GM18499 (cell line): ENCODE measurements at regions not wholly inside any gene's neighbourhood (a gene's known extent, or its start where the extent isn't known, plus 50 kb on each side); places are given as distances from the start of the nearest gene placed in this dataset.

Experiments
- ATAC-seq: cut with Tn5 transposase; IDR thresholded peaks from one replicate; pipeline ENCODE4 v1.9.1; 2021; ENCODE audit warnings: moderate number of reproducible peaks; ENCODE audit not compliant: insufficient read depth, unreplicated experiment

GRCh38 chr6:45743028-45743615 lies 272.5 kb downstream of the CLIC5 start:
- ATAC-seq: no peak

GRCh38 chr6:45742591-45742990 lies 273.1 kb downstream of the CLIC5 start:
- ATAC-seq: no peak

DNA sequence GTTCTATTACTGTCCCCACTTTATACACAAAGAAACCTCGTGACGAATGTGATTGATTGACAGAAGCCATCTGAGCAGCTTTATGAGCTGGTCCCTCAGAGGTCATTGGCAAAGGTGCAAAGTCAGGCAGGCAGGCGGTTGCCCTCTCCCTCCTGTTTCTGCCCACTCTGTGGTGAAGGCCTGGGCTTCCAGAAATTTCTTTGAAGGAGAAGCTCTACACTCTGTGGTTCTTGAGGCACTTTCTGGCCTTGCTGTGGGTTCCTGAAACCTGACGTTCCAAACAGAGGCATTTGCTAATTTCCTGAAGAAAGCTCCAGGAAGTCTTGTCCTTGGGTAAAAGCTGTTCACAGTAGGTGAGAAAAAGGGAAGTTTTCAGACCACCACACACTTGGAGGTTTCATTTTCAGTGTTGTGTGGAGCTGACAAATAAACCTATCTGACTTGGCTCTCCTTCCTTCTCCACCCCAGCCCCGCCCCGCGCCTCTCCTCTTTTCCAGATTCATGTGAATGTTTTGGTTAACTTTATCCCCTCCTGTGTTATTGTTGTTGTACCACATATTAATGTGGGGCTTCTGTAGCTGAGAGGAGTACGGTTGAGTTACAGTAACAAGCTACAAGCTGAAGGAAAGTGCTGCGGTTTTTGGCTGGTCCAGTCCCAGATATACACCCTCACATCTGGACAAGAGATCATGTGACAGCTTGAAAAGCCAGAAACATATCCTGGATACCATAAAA lies 274.1 kb downstream of the CLIC5 start:
- ATAC-seq: no peak

- no peak for ATAC-seq
These were observed 276.6 kb downstream of the CLIC5 start for GRCh38 chr6:45739058-45739457.

GRCh38 chr6:45738057-45738455 lies 277.6 kb downstream of the CLIC5 start:
- ATAC-seq: no peak

DNA sequence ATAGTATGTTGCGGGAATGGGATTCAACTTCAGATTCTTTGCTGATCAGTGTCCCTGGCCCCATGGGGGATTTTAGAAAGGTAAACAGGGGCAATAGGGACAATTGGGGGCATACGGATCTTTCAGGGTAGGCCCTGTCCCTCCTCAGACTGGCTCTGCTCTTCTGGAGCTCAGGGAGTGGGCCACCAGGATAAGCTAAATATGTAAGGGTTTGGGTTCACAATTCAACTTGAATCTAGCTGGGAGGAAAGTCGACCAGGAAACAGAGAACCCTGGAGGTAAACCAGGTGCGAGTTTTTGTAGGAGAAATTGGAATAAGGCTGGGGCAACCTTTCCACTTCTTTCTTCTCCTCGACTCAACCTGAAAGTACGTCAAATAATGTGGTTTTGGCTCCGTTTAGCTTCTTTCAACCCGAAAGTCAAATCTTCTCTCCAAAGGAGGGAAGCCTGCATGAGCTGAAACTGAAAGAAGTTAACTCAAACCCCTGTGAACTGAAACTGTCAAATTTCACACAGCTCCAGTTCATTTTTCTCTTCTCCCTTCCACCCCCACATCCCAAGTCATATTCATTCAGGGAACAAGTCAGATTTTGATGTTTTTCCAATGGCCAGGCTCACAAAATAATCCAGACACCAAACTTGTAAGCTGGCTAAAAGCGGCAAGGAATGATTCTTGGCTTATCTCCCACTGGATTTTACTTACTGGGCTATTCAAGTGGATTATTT lies 278.2 kb downstream of the CLIC5 start:
- ATAC-seq: peak; percentile 52

GRCh38 chr6:45736134-45736533 lies 279.5 kb downstream of the CLIC5 start:
- ATAC-seq: no peak

GRCh38 chr6:45732731-45733130 lies 282.9 kb downstream of the CLIC5 start:
- no peak for ATAC-seq

DNA sequence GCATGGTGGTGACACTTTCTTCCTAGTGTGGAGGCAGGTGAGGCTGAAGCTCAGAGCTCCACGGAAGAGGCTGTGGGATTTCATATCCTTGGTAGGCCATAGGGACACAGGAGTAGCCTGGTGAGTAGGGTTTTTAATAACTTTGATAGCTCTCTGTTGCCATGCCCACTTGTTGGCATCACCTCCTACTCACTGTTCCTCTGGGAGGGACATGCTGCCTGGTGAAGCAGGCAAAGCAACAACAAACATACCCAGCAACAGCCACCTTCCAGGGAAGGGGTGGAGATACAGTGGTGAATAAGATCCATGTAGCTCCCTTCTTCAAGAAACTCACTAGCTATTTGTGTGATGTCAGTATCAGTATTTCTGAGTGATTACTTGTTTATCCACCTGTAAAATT lies 285.4 kb downstream of the CLIC5 start:
- ATAC-seq: no peak

DNA sequence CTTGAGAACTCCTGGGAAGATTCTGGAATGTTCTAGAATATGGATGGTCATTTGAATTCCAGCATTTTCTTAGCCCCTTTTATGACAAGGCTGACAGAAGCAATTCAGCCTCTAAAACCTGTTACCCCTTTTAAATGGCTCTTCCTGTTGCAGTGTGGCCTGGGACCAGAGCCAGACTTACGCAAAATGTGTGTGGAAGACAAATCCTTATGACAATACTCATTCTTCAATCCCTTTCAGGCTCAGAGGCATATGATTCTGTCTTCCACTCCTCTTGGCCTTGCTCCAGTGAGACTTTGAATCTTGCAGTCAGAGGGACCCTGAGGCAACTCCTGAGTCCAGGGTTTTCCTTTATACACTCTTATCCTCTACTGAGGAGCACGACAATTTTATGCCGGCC lies 287.0 kb downstream of the CLIC5 start:
- no peak for ATAC-seq

- ATAC-seq: no peak
These were observed 287.7 kb downstream of the CLIC5 start for GRCh38 chr6:45727819-45728449.

GRCh38 chr6:45727228-45727627 lies 288.4 kb downstream of the CLIC5 start:
- no peak for ATAC-seq

DNA sequence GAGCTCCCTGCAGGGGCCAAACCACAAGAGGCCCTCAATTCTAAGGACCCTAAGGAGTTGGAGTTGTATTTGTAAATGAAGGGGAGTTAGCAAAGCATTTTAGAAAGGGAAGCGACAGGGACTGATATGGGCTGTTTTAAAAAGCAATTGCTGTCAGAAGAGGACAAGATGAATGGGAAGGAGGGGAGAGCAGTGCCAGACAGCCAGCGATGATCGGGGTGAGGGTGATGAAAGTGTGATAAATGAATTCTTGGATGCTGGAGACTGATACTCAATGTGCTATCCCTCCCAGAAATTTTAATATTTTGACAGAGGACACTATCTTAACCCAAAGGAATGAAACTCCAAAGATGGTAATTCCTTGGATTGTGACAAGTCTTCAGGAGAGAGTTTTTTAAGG lies 289.2 kb downstream of the CLIC5 start:
- no peak for ATAC-seq

GRCh38 chr6:45724511-45724910 lies 291.1 kb downstream of the CLIC5 start:
- ATAC-seq: no peak

- no peak for ATAC-seq
These were observed 291.6 kb downstream of the CLIC5 start for GRCh38 chr6:45724027-45724426.

DNA sequence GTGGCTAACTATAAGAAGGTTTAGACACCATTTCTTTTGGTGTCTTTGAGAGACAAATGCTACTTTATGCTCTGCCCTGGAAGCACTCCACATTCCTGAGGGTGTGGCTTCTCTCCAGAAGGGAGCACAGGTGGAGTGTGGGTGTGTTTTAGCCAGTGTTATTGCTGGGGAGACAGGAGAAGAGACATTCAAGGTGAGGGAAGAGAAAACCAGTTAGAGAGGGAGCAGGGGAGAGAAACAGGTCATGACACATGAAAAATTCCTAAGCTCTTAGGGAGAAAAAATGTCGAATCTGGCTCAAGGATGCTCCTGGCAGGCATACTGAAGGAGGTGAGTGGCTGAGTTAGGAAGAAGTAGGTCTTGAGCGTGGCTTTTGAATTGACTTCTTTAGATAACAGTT lies 292.8 kb downstream of the CLIC5 start:
- ATAC-seq: no peak

GRCh38 chr6:45721665-45722064 lies 294.0 kb downstream of the CLIC5 start:
- ATAC-seq: no peak

DNA sequence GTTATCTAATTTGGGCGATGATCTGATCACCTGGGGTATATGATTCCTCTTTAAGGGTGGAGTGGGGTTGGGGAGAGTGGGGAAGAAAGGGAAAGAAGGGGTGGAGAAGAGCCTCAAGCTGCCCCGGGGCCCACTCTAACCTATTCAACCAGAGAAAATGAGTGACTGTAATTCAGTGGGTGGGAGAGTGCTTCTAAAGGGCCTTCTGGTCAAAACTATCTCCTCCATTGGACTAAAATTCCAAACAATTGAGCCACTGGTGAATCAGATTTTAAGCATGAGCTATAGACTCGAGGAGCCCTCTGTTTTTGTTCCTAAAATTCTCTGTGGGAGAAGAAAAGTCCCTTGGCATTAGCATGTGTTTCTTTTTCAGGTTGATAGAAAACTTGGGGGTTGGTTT lies 296.8 kb downstream of the CLIC5 start:
- ATAC-seq: no peak

GRCh38 chr6:45718131-45718530 lies 297.5 kb downstream of the CLIC5 start:
- ATAC-seq: no peak

DNA sequence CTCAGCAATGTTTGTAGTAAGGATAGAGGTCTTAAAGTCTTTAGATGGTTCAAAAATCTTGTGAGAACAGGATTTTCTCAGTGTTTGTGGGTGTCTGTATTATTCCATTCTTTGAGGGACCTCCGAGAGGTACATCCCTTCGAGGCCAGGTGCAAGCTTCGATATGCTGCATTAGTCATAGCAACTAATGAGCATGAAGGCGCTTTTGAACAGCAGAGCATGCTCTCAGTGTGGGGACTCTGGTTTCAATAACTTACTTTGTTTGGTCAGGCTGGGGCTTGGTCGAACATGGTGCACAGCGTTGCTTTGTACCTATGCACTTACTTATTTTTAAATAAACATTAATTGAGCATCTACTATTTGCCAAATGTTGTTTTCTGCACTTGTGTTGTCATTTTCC lies 297.9 kb downstream of the CLIC5 start:
- no peak for ATAC-seq

- ATAC-seq: no peak
These were observed 298.6 kb downstream of the CLIC5 start for GRCh38 chr6:45717027-45717426.
